BE2C (cell line): ENCODE measurements at regions not wholly inside any gene's neighbourhood (a gene's known extent, or its start where the extent isn't known, plus 50 kb on each side); places are given as distances from the start of the nearest gene placed in this dataset.

Experiments
- DNase-seq: peaks from one replicate; pipeline ENCODE4 v3.0.0-alpha.2; 2020
- H3K27me3 ChIP-seq: fragments of 250-450 bp; sonication (Bioruptor Pico); 2 replicates; pipeline ENCODE4 v1.5.1; 2020; ENCODE audit warnings: mild to moderate bottlenecking
- H3K36me3 ChIP-seq: fragments of 250-450 bp; sonication (Bioruptor Pico); 2 replicates; pipeline ENCODE4 v1.5.1; 2020; ENCODE audit warnings: mild to moderate bottlenecking
- H3K4me1 ChIP-seq: fragments of 250-450 bp; sonication (Bioruptor Pico); 2 replicates; pipeline ENCODE4 v1.5.1; 2020
- H3K4me3 ChIP-seq: 2 replicates; pipeline ENCODE4 v1.5.1; 2011; ENCODE audit warnings: low read depth, low read length
- H3K9me3 ChIP-seq: fragments of 250-450 bp; sonication (Bioruptor Pico); 2 replicates; pipeline ENCODE4 v1.5.1; 2020
- CTCF ChIP-seq: IDR thresholded peaks from 2 replicates; pipeline ENCODE4 v1.5.1; 2012; ENCODE audit warnings: mild to moderate bottlenecking, low read depth, low read length

- DNase-seq, result no peak
- no peaks in the 10 kb centered on the region for H3K4me1 ChIP-seq
- H3K36me3 ChIP-seq, result no peaks in the 10 kb centered on the region
- H3K4me3 ChIP-seq, result no peak overlapping the region
- no peak for TF ChIP-seq CTCF
- H3K27me3 ChIP-seq, result no peaks in the 10 kb centered on the region
- H3K9me3 ChIP-seq, result no peaks in the 10 kb centered on the region; the same call in 1 of the 2 replicates
Observed at GRCh38 chr9:38337181-38337580, 55.3 kb upstream of the ALDH1B1 start.

DNA sequence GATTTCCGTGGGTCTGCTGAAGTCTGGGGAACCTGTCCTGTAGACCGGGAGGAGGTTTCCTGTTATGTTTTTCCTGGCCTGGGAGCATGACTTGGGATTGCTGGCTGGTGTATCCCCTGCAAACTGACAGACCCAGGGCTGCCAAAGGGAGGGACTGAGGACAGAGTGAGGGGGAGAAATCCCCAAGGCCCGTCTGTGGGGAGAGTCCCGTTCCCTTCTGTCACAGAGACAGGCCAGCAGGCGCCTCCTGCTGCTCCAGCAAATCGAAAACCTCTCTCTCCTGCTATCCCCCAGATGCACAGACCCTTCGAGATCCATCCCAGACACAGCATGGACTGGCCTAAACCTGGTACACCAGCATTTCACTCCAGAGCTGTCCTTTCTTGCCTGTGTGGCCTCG is 56.2 kb upstream of the ALDH1B1 start:
- Histone ChIP-seq H3K9me3 (no peaks in the 10 kb centered on the region; the same call in 1 of the 2 replicates), H3K4me3 (no peak overlapping the region), H3K36me3 (no peaks in the 10 kb centered on the region), H3K4me1 (no peaks in the 10 kb centered on the region), H3K27me3 (no peaks in the 10 kb centered on the region)
- no peak for DNase-seq
- TF ChIP-seq CTCF, result no peak

DNA sequence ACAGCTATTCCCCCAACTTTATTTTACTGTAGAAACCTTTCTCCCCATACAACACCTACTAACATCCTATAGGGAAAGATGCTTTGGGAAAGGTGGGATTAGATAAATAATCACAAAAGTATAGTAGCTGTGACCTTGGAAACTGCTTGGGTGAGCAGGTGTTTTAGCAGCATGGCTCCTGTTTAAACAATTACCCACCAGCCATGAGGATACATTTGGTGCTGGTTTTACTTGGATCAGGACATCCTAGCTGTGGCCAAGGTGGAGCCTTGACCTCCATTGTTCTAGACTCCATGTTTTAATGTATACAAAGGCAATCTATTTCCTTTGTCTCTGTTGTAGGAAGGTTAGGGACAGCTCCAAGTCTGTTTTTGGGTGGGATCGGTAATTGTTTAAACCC is 56.8 kb upstream of the ALDH1B1 start:
- TF ChIP-seq CTCF, result no peak
- Histone ChIP-seq H3K4me1 (no peaks in the 10 kb centered on the region), H3K4me3 (no peak overlapping the region), H3K9me3 (no peaks in the 10 kb centered on the region; the same call in 1 of the 2 replicates), H3K27me3 (no peaks in the 10 kb centered on the region), H3K36me3 (no peaks in the 10 kb centered on the region)
- DNase-seq, result no peak

DNA sequence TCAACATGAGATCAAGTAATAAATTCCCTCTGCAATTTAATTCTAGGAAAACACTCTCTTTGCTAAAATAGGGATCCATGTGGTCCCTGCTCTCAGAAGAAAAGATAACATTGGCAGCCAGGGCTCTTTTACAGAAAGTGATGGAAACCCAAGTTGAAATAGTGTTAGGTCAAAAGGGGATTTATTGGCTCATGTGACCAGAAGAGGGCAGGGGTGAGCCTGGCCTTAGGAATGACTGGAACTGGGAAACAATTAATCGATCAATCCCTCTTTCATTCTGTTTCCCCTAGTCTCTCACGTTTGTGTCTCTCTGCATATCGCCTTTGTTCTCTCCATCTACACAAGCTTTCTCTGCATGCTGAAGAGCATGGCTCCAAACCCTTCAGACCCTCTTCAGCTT is 58.3 kb upstream of the ALDH1B1 start:
- H3K4me1 ChIP-seq, result no peaks in the 10 kb centered on the region
- DNase-seq, result no peak
- H3K4me3 ChIP-seq, result no peak overlapping the region
- H3K36me3 ChIP-seq, result no peaks in the 10 kb centered on the region
- no peaks in the 10 kb centered on the region for H3K27me3 ChIP-seq
- TF ChIP-seq CTCF, result peak; percentile 66
- H3K9me3 ChIP-seq, result no peaks in the 10 kb centered on the region; the same call in 1 of the 2 replicates

DNA sequence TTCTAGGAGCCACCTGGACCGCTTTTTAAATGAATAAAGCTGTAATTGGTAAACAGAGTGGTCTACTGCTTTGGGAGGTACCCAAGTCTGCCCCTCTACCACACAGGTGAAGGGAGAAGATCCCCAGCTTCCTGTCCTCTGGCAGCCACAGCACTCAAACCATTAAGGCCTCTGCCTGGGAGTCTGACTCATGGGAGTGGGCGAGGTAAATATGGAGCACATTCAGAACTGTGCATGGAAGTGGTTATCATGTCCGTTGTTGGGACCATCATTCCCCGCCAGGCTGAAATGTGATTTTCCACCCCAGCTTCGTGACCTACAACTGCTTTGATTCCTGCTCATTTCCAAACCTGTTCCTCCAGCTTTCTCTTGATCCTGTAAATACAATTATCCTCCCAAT is 59.5 kb upstream of the ALDH1B1 start:
- no peaks in the 10 kb centered on the region for H3K27me3 ChIP-seq
- H3K4me3 ChIP-seq, result no peak overlapping the region
- H3K36me3 ChIP-seq, result no peaks in the 10 kb centered on the region
- no peak for TF ChIP-seq CTCF
- no peaks in the 10 kb centered on the region for H3K4me1 ChIP-seq
- no peaks in the 10 kb centered on the region for H3K9me3 ChIP-seq
- no peak for DNase-seq

GRCh38 chr9:38332625-38333024 is 59.9 kb upstream of the ALDH1B1 start:
- no peak overlapping the region for H3K4me3 ChIP-seq
- no peaks in the 10 kb centered on the region for H3K36me3 ChIP-seq
- H3K4me1 ChIP-seq, result no peaks in the 10 kb centered on the region
- no peak for DNase-seq
- no peaks in the 10 kb centered on the region for H3K9me3 ChIP-seq
- H3K27me3 ChIP-seq, result no peaks in the 10 kb centered on the region
- TF ChIP-seq CTCF, result no peak
